ENCODE measurements at regions not wholly inside any gene's neighbourhood (a gene's known extent, or its start where the extent isn't known, plus 50 kb on each side); places are given as distances from the start of the nearest gene placed in this dataset.
A peak's percentile ranks its signal among the peaks of the same experiment; 100 is the strongest.

- no peak for DNase-seq
Measured at GRCh38 chr4:4735870-4736269, 123.6 kb upstream of the MSX1 start.

DNA sequence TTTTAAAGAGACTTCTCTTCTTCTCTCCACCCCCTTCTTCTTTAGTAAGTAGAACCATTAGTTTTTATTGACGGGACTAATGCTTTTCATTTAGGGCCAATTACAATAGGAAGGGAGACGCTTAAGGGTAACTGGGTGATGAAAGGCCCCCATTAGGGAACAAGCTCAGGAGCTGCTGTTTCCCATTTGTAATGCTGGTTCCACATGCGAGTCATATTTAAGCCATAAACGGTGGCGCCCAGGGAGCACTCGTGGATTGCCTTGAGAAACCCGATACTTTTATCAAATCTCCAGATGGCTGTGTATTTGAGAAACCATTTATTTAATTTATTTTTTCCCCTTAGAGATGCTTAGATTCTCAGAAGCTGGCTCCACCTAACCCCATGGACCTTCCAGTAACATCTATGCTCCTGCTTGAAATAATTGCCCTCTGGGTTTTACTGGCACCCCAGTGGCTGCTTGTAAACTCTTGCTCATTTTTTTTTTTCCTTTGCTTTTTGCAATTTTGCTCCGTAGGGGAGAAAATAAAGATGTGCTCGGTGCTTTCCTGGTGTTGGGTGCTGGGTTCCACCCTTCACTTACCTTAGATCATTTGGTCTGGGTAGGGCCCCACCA lies 124.2 kb upstream of the MSX1 start:
- DNase-seq = no peak

- DNase-seq = no peak
Measured at GRCh38 chr4:4734425-4734824, 125.0 kb upstream of the MSX1 start.

GRCh38 chr4:4733663-4734062 lies 125.8 kb upstream of the MSX1 start:
- DNase-seq = no peak

- DNase-seq = no peak
Measured at GRCh38 chr4:4730249-4730648, 129.2 kb upstream of the MSX1 start.

GRCh38 chr4:4729206-4729605 lies 130.3 kb upstream of the MSX1 start:
- no peak for DNase-seq

- no peak for DNase-seq
Measured at GRCh38 chr4:4727536-4727935, 131.9 kb upstream of the MSX1 start.

- DNase-seq = no peak
Measured at GRCh38 chr4:4726051-4726450, 133.4 kb upstream of the MSX1 start.

- DNase-seq = no peak
Measured at GRCh38 chr4:4724321-4724720, 135.1 kb upstream of the MSX1 start.

GRCh38 chr4:4721636-4722035 lies 137.8 kb upstream of the MSX1 start:
- DNase-seq = no peak

GRCh38 chr4:4720646-4721045 lies 138.8 kb upstream of the MSX1 start:
- DNase-seq = no peak

DNA sequence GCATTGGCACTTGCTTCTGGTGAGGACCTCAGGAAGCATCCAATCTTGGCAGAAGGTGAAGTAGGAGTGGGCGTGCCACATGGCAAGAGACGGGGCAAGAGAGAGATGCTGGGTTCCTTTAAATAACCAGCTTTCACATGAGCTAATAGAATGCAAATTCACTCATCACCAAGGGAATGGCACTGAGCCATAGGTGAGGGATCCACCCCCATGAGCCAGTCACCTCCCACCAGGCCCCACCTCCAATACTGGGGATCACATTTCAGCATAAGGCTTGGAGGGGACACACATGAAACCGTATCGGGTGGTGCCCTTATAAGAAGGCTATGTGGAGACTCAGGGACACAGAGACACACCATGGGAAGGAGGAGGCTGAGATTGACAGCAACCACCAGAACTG lies 140.0 kb upstream of the MSX1 start:
- no peak for DNase-seq

GRCh38 chr4:4717692-4718091 lies 141.8 kb upstream of the MSX1 start:
- DNase-seq = no peak

DNA sequence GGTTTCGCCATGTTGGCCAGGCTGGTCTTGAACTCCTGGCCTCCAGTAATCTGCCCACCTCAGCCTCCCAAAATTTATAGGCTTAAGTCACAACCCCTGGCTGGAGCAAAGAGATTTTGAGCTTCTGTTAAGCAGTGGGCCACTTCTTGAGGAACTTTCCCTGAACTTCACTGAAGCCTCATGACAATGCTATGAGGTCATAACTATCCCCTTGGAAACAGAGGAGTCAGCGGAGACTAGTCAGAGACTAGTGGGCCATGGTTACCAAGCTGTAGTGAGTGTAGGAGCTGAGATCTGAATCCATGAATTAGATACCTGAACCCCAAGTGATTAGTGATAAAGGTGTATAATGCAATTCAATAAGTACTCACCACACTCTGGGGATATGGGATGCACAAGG lies 145.1 kb upstream of the MSX1 start:
- no peak for DNase-seq

DNA sequence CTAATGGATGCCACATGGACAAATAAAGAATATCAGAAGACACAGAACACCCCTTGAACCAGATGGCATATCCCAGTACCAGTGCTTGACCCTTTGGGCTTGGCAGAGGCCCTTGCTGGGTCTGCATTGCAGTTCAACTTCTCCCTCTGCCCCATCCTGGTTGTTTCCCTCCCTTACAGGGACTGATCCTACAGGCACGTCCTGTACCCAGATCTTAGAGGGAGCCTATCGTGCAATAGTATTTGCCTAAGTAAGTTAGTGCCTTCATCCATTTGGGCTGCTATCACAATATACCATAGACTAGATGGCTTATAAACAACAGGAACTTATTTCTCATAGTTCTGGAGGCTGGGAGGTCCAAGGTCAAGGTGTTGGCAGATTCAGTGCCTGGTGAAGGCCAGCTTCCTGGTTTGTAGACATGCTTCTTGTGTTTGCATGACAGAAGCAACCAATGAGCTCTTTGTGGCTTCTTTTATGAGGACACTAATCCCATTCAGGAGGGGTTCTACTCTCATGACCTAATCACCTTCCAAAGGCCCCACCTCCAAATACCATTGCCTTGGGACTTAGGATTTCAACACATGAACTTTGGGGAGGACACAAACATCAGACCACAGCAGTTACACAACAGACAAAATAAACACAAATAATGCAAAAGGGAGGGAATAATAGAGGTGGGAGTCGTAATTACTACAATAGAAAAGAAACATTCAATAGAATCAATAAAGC lies 146.5 kb upstream of the MSX1 start:
- no peak for DNase-seq

DNA sequence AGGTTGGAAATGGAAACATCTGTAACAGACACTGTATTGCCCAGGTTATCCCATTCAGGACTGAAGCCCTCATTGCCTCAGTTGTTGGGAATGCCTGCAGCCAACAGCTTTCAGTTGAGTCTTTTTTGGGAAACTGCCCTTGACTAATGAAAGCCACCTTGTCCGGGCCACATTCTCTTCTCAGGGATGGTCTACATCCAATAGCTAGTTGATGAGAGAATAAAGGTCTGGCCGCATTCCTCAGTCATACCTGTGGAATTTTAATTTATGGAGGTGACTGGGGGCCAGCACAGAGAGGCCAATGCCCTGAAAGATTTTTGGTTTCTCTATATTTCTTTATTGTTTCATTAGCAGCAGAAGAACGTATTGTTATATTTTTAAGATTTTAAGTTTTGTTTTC lies 147.6 kb upstream of the MSX1 start:
- DNase-seq = no peak

DNA sequence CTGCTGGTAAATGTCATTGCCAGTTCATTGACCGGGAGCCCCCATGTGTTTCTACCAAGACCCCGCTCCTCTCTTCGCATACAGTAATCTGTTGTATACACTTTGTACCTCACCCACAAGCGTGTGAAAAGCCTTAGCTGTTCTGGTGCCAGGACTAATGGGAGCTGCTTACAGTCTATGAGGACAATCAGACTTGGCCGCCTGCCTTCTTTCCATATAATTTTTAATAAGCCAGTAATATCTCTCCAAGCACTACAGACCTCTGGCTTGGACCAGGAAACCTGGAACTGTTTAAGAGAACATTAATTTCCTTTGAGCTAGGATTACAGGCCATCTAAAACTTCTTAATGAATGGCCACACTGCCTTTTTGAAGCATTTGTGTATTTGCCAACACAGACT lies 149.7 kb upstream of the MSX1 start:
- DNase-seq = no peak

DNA sequence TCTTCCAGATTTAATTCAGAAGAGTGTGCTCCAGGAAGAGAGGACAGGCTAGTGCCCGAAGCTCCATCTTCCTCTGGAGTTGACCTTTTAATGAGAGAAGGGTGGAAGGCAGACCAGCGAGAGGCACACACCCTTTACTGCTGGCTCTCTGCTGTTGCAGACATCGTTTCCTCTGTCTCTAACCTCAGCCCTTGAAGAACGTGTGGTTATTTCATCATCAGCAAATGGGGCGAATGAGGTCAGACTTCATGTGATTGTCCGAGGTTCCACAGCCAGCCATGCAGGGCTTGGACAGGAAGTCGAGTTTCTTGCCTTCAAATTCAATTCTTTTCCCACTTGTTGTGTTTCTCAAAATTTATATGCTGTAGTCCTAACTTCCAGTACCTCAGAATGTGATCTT lies 155.2 kb upstream of the MSX1 start:
- DNase-seq = no peak

GRCh38 chr4:4697584-4697983 lies 155.7 kb upstream of the STX18 start:
- no peak for DNase-seq

DNA sequence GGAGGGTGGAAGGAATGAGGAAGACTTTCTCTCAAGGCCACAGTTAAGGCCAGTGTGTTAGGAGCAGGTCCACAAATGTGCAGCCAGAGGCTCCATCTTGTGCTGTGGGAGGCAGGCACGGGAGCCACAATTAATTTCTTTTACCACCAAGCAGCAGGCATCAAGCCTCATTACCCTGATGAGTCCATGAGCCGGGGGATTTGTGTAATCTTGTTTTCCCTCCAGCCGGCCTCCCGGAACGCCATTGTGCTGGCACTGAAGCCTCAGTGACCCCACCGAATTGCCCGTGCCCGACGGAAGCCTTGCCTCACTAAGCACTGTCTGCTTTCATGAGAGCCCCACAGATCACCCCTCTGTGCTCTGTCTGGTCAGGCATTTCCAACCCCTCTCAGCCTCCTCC lies 154.7 kb upstream of the STX18 start:
- DNase-seq = no peak

DNA sequence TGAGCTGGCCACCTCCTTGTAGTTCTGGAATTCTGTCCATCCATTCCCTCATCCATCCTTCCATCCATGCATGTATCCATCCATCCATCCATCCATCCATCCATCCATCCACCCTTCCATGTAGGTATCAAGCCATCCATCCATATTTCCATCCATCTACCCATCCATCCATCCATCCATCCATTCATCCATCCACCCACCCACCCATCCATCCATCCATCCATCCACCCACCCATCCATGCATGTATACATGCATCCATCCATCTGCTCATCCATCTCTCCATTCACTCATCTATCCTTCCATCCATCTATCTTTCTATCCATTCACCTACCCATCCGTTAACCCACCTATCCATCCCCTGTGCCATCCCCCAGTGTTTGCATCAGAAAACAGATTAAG lies 153.6 kb upstream of the STX18 start:
- no peak for DNase-seq

DNA sequence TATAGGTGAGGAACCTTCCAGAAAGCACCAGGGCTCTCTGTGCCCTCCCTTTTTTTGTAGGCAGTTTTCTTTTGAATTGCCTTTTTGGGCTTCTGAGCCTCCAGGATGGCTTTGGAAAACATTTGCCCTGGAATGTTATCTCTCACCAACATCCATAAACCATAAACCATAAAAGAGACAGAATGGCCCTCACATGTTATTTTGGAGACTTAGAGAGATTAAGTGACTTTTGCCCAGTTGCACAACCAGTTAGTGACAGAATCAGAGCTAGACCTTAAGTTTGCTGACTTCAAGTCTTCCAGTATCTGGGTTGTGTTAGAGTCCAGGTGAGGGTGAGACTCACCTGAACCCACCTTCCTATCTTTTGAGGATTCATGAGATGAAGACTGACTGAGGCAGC lies 153.0 kb upstream of the STX18 start:
- DNase-seq = no peak

- DNase-seq = peak; percentile 30
Measured at GRCh38 chr4:4694296-4694772, 152.5 kb upstream of the STX18 start.

DNA sequence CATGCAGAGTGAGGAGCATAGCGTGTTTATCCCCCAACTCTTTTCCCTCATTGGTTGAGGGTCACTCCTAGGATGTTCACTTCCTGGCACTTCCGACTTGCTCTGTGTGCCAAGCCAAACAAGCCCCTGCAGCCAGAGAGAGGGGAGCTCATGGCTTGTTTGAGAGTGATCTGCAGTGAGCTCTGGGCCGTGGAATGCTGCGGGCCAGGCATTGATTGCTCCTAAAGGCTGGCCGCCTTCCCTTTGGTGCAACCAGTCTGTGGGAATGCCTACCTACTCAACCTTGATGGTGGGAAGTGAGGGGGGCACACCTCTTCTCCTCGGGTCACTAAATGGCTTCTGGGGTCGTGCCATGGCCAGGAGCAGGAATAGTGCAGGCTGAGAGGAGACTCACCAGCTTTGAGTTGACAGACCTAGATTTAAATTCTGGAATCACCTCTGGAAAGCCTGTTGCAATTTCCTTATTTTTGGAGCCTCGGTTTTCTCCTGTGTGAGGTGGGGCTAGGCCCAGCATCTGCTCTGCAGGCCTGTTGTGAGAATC lies 152.0 kb upstream of the STX18 start:
- DNase-seq = no peak

All from right kidney (tissue), 1 donor.